H1 (cell line): ENCODE measurements at regions not wholly inside any gene's neighbourhood (a gene's known extent, or its start where the extent isn't known, plus 50 kb on each side); places are given as distances from the start of the nearest gene placed in this dataset.

Experiments
- TCF12 ChIP-seq: IDR thresholded peaks from 2 replicates; pipeline ENCODE4 v1.6.1; 2011; ENCODE audit warnings: low read depth, mild to moderate bottlenecking, low read length

DNA sequence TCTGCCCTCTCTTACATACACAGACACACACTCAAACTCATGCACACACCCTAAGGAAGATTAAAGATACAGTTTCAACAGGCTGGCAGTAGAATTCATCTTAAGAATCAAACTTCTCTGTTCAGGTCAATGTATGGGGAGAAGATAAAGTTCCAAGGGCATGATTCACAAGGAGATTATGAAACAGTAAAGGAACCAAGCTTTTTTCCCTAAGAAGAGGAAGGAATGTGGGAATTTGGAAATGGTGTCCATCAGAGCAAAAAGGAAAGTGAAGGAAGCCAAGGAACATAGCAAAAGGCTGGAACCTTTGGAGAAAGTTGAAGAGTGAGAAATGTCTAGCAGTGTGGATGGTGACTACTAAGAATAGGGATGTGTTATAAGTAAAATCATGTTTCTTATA is 191.0 kb upstream of the NPY2R start (continued):
- no peak for TF ChIP-seq TCF12
